K562 (cell line): ENCODE measurements at regions not wholly inside any gene's neighbourhood (a gene's known extent, or its start where the extent isn't known, plus 50 kb on each side); places are given as distances from the start of the nearest gene placed in this dataset.

Experiments
- ATAC-seq: fragments of 200-7000 bp; cut with Tn5 transposase; 3 replicates; pipeline ENCODE4 v1.9.1; 2020; ENCODE audit warnings: moderate library complexity
- BruUV-seq: library from RNA; stranded (reverse); fragments of 400-500 nt; replicated peaks from 2 replicates; lab custom pipeline; 2021; lab: Mats Ljungman, UMichigan
- CTCF ChIA-PET: fragments of 300-600 bp; formaldehyde crosslinking; extraction: SDS; loops from one replicate; lab custom pipeline; 2021; ENCODE audit warnings: low intra/inter-chr PET ratio; lab: Yijun Ruan, JAX
- POLR2A ChIA-PET: fragments of 300-600, 350-650 bp; sonication (Branson Sonifier 250); formaldehyde crosslinking; extraction: SDS; loops from one replicate; lab custom pipeline; 2021; ENCODE audit warnings: antibody characterized with exemption, inconsistent platforms; lab: Yijun Ruan, JAX
- DNase-seq, 4 experiments: peaks; one replicate each; pipeline versions ENCODE4 v3.0.0 to v3.0.0-alpha.2; 2011 to 2018; ENCODE audit warnings: low spot score in 3 of 4, mixed read lengths in 3 of 4; ENCODE audit errors: extremely low read depth in 1 of 4
- FAIRE-seq: peaks from 2 replicates; lab custom pipeline; 2011; peaks lifted over from hg19 to GRCh38; lab: Jason Lieb, UNC
- H2AFZ ChIP-seq: 2 replicates; pipeline ENCODE4 v1.6.0; 2011; ENCODE audit warnings: low read depth, low read length, control low read depth, inconsistent platforms
- H3K27ac ChIP-seq: fragments of 200-600 bp; 3 replicates; pipeline ENCODE4 v1.8.0; 2011; ENCODE audit warnings: low read depth, mild to moderate bottlenecking, control low read depth, inconsistent platforms, low read length, moderate library complexity, mixed read lengths; ENCODE audit errors: extremely low read depth
- H3K27me3 ChIP-seq, 2 experiments: fragments of 300-600 bp in 1 of 2; 2 replicates in 1 of 2; 3 replicates in 1 of 2; pipeline versions ENCODE4 v1.6.0 to v1.8.0; 2011; ENCODE audit warnings: inconsistent platforms in 2 of 2, low read length in 2 of 2, mild to moderate bottlenecking in 1 of 2, mixed read lengths in 1 of 2, moderate library complexity in 1 of 2; ENCODE audit not compliant: control insufficient read depth in 2 of 2, insufficient read depth in 2 of 2
- H3K36me3 ChIP-seq: fragments of 300-600 bp; 3 replicates; pipeline ENCODE4 v1.8.0; 2011; ENCODE audit warnings: mild to moderate bottlenecking, low read length, inconsistent platforms; ENCODE audit not compliant: control insufficient read depth, insufficient read depth
- H3K4me1 ChIP-seq, 2 experiments: fragments of 200-600 bp in 1 of 2; replicated peaks in 1 of 2; 2 replicates in 1 of 2; 3 replicates in 1 of 2; pipeline versions ENCODE4 v1.5.1 to v1.8.0; 2011; ENCODE audit warnings: inconsistent platforms in 2 of 2, low read length in 2 of 2, mild to moderate bottlenecking in 1 of 2, mixed read lengths in 1 of 2, moderate library complexity in 1 of 2; ENCODE audit not compliant: control insufficient read depth in 2 of 2, insufficient read depth in 2 of 2
- H3K4me2 ChIP-seq: 2 replicates; pipeline ENCODE4 v1.6.1; 2011; ENCODE audit warnings: low read length, control low read depth, inconsistent platforms, mixed read lengths; ENCODE audit not compliant: insufficient read depth
- H3K4me3 ChIP-seq: fragments of 200-600 bp; sonication (generic), shearing (Covaris generic); 2 replicates; pipeline ENCODE4 v1.5.1; 2016; ENCODE audit warnings: control low read depth, inconsistent platforms
- H3K79me2 ChIP-seq: fragments of 200-600 bp; 3 replicates; pipeline ENCODE4 v1.8.0; 2011; ENCODE audit warnings: low read length, inconsistent platforms; ENCODE audit not compliant: control insufficient read depth, insufficient read depth
- H3K9ac ChIP-seq, 2 experiments: 2 replicates each; pipeline versions ENCODE4 v1.6.0 to v1.6.1; 2011; ENCODE audit warnings: low read depth in 2 of 2, low read length in 2 of 2, control low read depth in 1 of 2, inconsistent platforms in 1 of 2, mild to moderate bottlenecking in 1 of 2, mixed read lengths in 1 of 2; ENCODE audit not compliant: insufficient read depth in 1 of 2
- H3K9me1 ChIP-seq: one replicate; pipeline ENCODE4 v1.6.0; 2011; ENCODE audit warnings: inconsistent platforms, mild to moderate bottlenecking, low read length, moderate library complexity; ENCODE audit not compliant: control insufficient read depth, insufficient read depth
- H3K9me3 ChIP-seq: replicated peaks from 2 replicates; pipeline ENCODE4 v1.5.1; 2011; ENCODE audit warnings: low read depth, low read length, inconsistent platforms; ENCODE audit not compliant: control insufficient read depth, insufficient read depth
- H4K20me1 ChIP-seq: replicated peaks from 2 replicates; pipeline ENCODE4 v1.6.1; 2011; ENCODE audit warnings: low read length, inconsistent platforms, mixed read lengths; ENCODE audit not compliant: control insufficient read depth, insufficient read depth
- ARID2 ChIP-seq: fragments of 450-650 bp; IDR thresholded peaks from 2 replicates; pipeline ENCODE4 v1.6.1; 2017; ENCODE audit warnings: antibody characterized with exemption, mild to moderate bottlenecking
- DNMT1 ChIP-seq: fragments of 450-650 bp; IDR thresholded peaks from 2 replicates; pipeline ENCODE4 v1.6.1; 2016; ENCODE audit warnings: antibody characterized with exemption, mild to moderate bottlenecking
- MYBL2 ChIP-seq, 2 experiments: fragments of 450-650 bp in 1 of 2; sonication (generic) in 1 of 2; formaldehyde crosslinking in 1 of 2; IDR thresholded peaks; 2 replicates each; pipeline versions ENCODE4 v1.6.1 to v1.8.1; 2017 to 2022; ENCODE audit warnings: borderline replicate concordance in 1 of 2, inconsistent platforms in 1 of 2, low read depth in 1 of 2, mild to moderate bottlenecking in 1 of 2, missing genetic modification reagents in 1 of 2, moderate library complexity in 1 of 2
- ZC3H8 ChIP-seq: fragments of 450-650 bp; IDR thresholded peaks from 2 replicates; pipeline ENCODE4 v1.6.1; 2017
- WGBS: fragments of 100-300 bp; shearing (Covaris generic); methylation state at CpG from one replicate; pipeline ENCODE4 v1.1.6; 2016; ENCODE audit warnings: low coverage, mixed read lengths; ENCODE audit not compliant: insufficient coverage; ENCODE audit errors: missing lambda C conversion rate; 5-methylcytosine and 5-hydroxymethylcytosine counted together
- in situ Hi-C: fragments of 300-500 bp; cut with MboI; formaldehyde crosslinking; loops from 4 replicates; pipeline ENCODE4 v1.15.0; 2018; ENCODE audit warnings: inconsistent platforms, mixed read lengths
- intact Hi-C: fragments of 100-400 bp; cut with micrococcal nuclease; formaldehyde crosslinking; loops from 2 replicates; pipeline ENCODE4 v1.14.2; 2022

DNA sequence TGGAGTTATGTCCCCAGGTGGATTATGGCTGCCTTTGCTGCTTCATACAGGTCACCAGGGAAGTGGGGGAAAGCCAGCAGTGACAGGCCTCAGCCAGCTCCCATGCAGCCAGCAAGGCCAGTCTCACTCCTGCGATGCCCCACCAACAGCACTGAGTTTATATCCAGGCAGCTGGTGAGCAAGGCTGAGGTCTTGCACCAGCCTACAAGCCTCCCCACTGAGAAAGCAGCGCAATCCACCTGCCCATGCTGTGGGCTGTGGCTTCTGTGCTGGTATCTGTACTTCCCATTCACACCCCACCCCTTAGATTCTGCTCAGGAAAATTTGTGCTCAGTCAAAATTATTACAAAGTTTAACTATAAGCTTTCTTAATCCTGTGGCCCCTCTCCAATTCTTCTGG lies 153.5 kb downstream of the HHIP start:
- ChIA-PET POLR2A (no interaction called here), CTCF (no interaction called here)
- TF ChIP-seq ARID2 (no peak), DNMT1 (no peak)
- no peaks in the 10 kb centered on the region for H3K9me1 ChIP-seq
- no peak for ATAC-seq
- no peak overlapping the region for H3K9ac ChIP-seq
- no peaks in the 10 kb centered on the region for H3K9me3 ChIP-seq
- intact Hi-C loops (no loop called here), in situ Hi-C loops (loop anchor here (25.0 kb wide), 1 partner anchor 612 kb away; no protein-coding TSS in a partner anchor)
- H3K4me1 ChIP-seq: no peaks in the 10 kb centered on the region
- no peaks in the 10 kb centered on the region for H3K79me2 ChIP-seq
- no peaks in the 10 kb centered on the region for H3K36me3 ChIP-seq
- no peak overlapping the region for H3K4me3 ChIP-seq
- no peak overlapping the region for H3K4me2 ChIP-seq
- no peak for DNase-seq
- H3K27ac ChIP-seq: no peak overlapping the region
- FAIRE-seq: no peak
- H4K20me1 ChIP-seq: no peaks in the 10 kb centered on the region
- BruUV-seq: no TSS peak
- no peak overlapping the region for H2AFZ ChIP-seq
- WGBS: 7% methylated on average over 2 of the region's 2 CpGs
- H3K27me3 ChIP-seq: no peaks in the 10 kb centered on the region

DNA sequence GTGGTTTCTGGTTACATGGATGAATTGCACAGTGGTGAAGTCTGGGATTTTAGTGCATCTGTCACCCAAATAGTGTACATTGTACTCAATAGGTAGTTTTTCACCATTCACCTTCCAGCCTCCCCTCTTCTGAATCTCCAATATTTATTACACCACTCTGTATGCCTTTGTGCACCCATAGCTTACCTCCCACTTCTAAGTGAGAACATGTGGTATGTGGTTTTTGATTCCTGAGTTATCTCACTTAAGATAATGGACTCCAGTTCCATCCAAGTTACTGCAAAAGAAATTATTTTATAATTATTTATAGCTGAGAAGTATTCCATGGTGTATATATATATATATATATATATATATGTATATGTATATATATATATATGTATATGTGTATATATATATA lies 155.8 kb downstream of the HHIP start:
- CTCF ChIA-PET: no interaction called here
- in situ Hi-C loops: no loop called here
- intact Hi-C loops: no loop called here

More for the DNA sequence above, 155.8 kb downstream of the HHIP start:
- TF ChIP-seq ZC3H8 (no peak), MYBL2 (IDR thresholded peaks at IDR 0.05; ENCODE audit: low read depth) (no peak), MYBL2 (CRISPR knock-in tag; IDR thresholded peaks at IDR 0.05; ENCODE audit: borderline replicate concordance) (no peak)
- TF ChIP-seq, all 486 proteins: peak for 0
- Histone ChIP-seq H3K36me3 (no peaks in the 10 kb centered on the region), H3K9ac (no peak overlapping the region), H3K27me3 (no peaks in the 10 kb centered on the region), H3K9me3 (no peaks in the 10 kb centered on the region), H3K27ac (no peak overlapping the region), H3K4me3 (no peak overlapping the region), H4K20me1 (no peaks in the 10 kb centered on the region), H3K9me1 (no peaks in the 10 kb centered on the region), H3K79me2 (no peaks in the 10 kb centered on the region), H2AFZ (no peak overlapping the region), H3K4me1 (no peaks in the 10 kb centered on the region), H3K4me2 (no peak overlapping the region)
- ATAC-seq: no peak
- DNase-seq: no peak
- BruUV-seq: no TSS peak
- POLR2A ChIA-PET: no interaction called here
- FAIRE-seq: no peak
